ENCODE measurements at regions not wholly inside any gene's neighbourhood (a gene's known extent, or its start where the extent isn't known, plus 50 kb on each side); places are given as distances from the start of the nearest gene placed in this dataset.
A peak's percentile ranks its signal among the peaks of the same experiment; 100 is the strongest.

DNA sequence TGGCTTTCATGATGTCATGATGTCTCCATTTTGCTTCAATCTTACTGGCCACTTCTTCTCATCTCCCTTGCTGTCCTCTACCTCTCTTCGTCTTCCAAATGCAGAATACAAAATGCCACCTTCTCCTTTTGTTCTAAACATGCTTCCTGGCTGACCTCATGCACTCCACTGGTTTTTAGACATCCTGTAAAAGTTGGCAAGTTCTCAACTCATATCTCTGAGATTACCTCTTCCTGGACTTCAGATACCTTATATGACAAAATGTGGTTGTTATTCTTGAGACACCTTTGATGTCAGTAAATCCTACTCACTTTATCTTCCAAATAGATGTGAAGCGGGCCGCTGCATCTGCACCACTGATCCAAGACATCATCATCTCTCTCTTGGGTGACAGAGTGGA is 212.7 kb upstream of the FOXA2 start:
- peaks cover 0 to 55% (median 17%) of the 10 kb centered on the region in 12 donors for H3K4me1 ChIP-seq
- H3K36me3 ChIP-seq = no peaks in the 10 kb centered on the region
- H3K9me3 ChIP-seq = no peaks in the 10 kb centered on the region
- H3K27me3 ChIP-seq = peaks cover 0 to 3% (median 0%) of the 10 kb centered on the region in 9 donors
- 62 to 75% (median 65%) methylated on average over 3 of the region's 3 CpGs for WGBS, 4 donors
- H3K4me3 ChIP-seq = no peak overlapping the region
- TF ChIP-seq POLR2A (IDR thresholded peaks at IDR 0.05) = no peak
- TF ChIP-seq, protein P1, sequence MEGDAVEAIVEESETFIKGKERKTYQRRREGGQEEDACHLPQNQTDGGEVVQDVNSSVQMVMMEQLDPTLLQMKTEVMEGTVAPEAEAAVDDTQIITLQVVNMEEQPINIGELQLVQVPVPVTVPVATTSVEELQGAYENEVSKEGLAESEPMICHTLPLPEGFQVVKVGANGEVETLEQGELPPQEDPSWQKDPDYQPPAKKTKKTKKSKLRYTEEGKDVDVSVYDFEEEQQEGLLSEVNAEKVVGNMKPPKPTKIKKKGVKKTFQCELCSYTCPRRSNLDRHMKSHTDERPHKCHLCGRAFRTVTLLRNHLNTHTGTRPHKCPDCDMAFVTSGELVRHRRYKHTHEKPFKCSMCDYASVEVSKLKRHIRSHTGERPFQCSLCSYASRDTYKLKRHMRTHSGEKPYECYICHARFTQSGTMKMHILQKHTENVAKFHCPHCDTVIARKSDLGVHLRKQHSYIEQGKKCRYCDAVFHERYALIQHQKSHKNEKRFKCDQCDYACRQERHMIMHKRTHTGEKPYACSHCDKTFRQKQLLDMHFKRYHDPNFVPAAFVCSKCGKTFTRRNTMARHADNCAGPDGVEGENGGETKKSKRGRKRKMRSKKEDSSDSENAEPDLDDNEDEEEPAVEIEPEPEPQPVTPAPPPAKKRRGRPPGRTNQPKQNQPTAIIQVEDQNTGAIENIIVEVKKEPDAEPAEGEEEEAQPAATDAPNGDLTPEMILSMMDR (IDR thresholded peaks at IDR 0.05) = no peak
- intact Hi-C loops (cut with DNase I) = no loop called here
- peak overlapping the region in 4 of 12 donors; percentile 15 to 80 (median 60) for H3K27ac ChIP-seq
- ATAC-seq = no peak
- no peak for DNase-seq

GRCh38 chr20:22799687-22800086 is 215.3 kb upstream of the FOXA2 start:
- WGBS, 4 donors = 95 to 96% (median 96%) methylated on average over 3 of the region's 3 CpGs
- intact Hi-C loops (cut with DNase I) = no loop called here
- TF ChIP-seq, protein P1 (IDR thresholded peaks at IDR 0.05) = no peak
- TF ChIP-seq POLR2A (IDR thresholded peaks at IDR 0.05) = no peak
- DNase-seq (no peak), ATAC-seq (no peak)
- H3K27ac ChIP-seq = no peak overlapping the region
- H3K4me1 ChIP-seq = peaks cover 0 to 36% (median 15%) of the 10 kb centered on the region in 12 donors
- H3K27me3 ChIP-seq = no peaks in the 10 kb centered on the region
- no peaks in the 10 kb centered on the region for H3K9me3 ChIP-seq
- no peaks in the 10 kb centered on the region for H3K36me3 ChIP-seq
- no peak overlapping the region for H3K4me3 ChIP-seq

GRCh38 chr20:22800129-22800528 is 215.8 kb upstream of the FOXA2 start:
- Histone ChIP-seq H3K36me3 (no peaks in the 10 kb centered on the region), H3K4me1 (peaks cover 0 to 36% (median 14%) of the 10 kb centered on the region in 12 donors), H3K27me3 (no peaks in the 10 kb centered on the region), H3K4me3 (no peak overlapping the region), H3K27ac (no peak overlapping the region), H3K9me3 (no peaks in the 10 kb centered on the region)
- ATAC-seq (no peak), DNase-seq (no peak)
- TF ChIP-seq POLR2A (IDR thresholded peaks at IDR 0.05) = no peak
- TF ChIP-seq, protein P1 (IDR thresholded peaks at IDR 0.05) = no peak
- intact Hi-C loops (cut with DNase I) = no loop called here
- WGBS, 4 donors = 46 to 71% (median 57%) methylated on average over 1 of the region's 1 CpG

- 34 to 43% (median 37%) methylated on average over 4 of the region's 4 CpGs for WGBS, 4 donors
- H3K9me3 ChIP-seq = no peaks in the 10 kb centered on the region
Observed at GRCh38 chr20:22801528-22801927, 217.2 kb upstream of the FOXA2 start.

More at GRCh38 chr20:22801528-22801927, 217.2 kb upstream of the FOXA2 start:
- ATAC-seq (no peak), DNase-seq (no peak)
- H3K4me3 ChIP-seq = no peak overlapping the region
- H3K36me3 ChIP-seq = no peaks in the 10 kb centered on the region
- intact Hi-C loops (cut with DNase I) = no loop called here
- no peak overlapping the region for H3K27ac ChIP-seq
- H3K27me3 ChIP-seq = no peaks in the 10 kb centered on the region
- no peak for TF ChIP-seq POLR2A (IDR thresholded peaks at IDR 0.05)
- TF ChIP-seq, protein P1 (IDR thresholded peaks at IDR 0.05) = no peak
- H3K4me1 ChIP-seq = peaks cover 0 to 26% (median 6%) of the 10 kb centered on the region in 12 donors

All from heart left ventricle (tissue), 16 donors.